Heart left ventricle (tissue), 16 donors: ENCODE measurements at regions not wholly inside any gene's neighbourhood (a gene's known extent, or its start where the extent isn't known, plus 50 kb on each side); places are given as distances from the start of the nearest gene placed in this dataset.
A peak's percentile ranks its signal among the peaks of the same experiment; 100 is the strongest.

ENCODE experiments used
- ATAC-seq, 4 donors: fragments of 200-7000 bp; cut with Tn5 transposase; one replicate each; pipeline ENCODE4 v1.9.1; 2020 to 2022; ENCODE audit warnings: moderate library complexity in 4 of 4, mild to moderate bottlenecking in 3 of 4, moderate number of reproducible peaks in 1 of 4
- DNase-seq, 5 donors: peaks; one replicate each; pipeline ENCODE4 v3.0.0-alpha.2; 2020
- H3K27ac ChIP-seq, 12 donors: fragments of 200-600 bp; sonication (generic) in 4 of 12; one replicate each; pipeline versions ENCODE4 v1.5.0 to v1.8.0; 2016 to 2022; ENCODE audit warnings: mild to moderate bottlenecking in 2 of 12
- H3K27me3 ChIP-seq, 9 donors: fragments of 200-600 bp; sonication (generic) in 2 of 9; one replicate each; pipeline versions ENCODE4 v1.5.1 to v1.8.0; 2016 to 2022; ENCODE audit warnings: mild to moderate bottlenecking in 3 of 9
- H3K36me3 ChIP-seq, 9 donors: fragments of 200-600 bp; sonication (generic) in 2 of 9; one replicate each; pipeline versions ENCODE4 v1.5.0 to v1.8.0; 2018 to 2022; ENCODE audit warnings: mild to moderate bottlenecking in 2 of 9
- H3K4me1 ChIP-seq, 12 donors: fragments of 200-600 bp; sonication (generic) in 4 of 12; one replicate each; pipeline versions ENCODE4 v1.5.0 to v1.8.0; 2016 to 2022; ENCODE audit warnings: mild to moderate bottlenecking in 3 of 12
- H3K4me3 ChIP-seq, 12 donors: fragments of 200-600 bp; sonication (generic) in 4 of 12; one replicate each; pipeline versions ENCODE4 v1.5.0 to v1.8.0; 2017 to 2022; ENCODE audit warnings: mild to moderate bottlenecking in 9 of 12, moderate library complexity in 4 of 12
- H3K9me3 ChIP-seq, 12 donors: fragments of 200-600 bp; sonication (generic) in 4 of 12; one replicate each; pipeline versions ENCODE4 v1.5.0 to v1.8.0; 2016 to 2022; ENCODE audit warnings: mild to moderate bottlenecking in 1 of 12
- POLR2A ChIP-seq, 2 donors: fragments of 450-650 bp; IDR thresholded peaks; one replicate each; pipeline ENCODE4 v1.6.1; 2017; ENCODE audit warnings: antibody characterized with exemption in 2 of 2, mild to moderate bottlenecking in 2 of 2, moderate library complexity in 2 of 2
- WGBS, 4 donors: extraction: QIAGEN DNeasy Blood & Tissue Kit in 2 of 4; methylation state at CpG; one replicate each; pipeline versions ENCODE4 v1.1.5 to v1.1.7; 2013 to 2018; 5-methylcytosine and 5-hydroxymethylcytosine counted together
- intact Hi-C, 10 donors: fragments of 100-400 bp; cut with DNase I; formaldehyde crosslinking; loops; one replicate each; pipeline versions ENCODE4 v1.11.1 to v1.14.2; 2022
- TF ChIP-seq, protein P1 (sequence below), 12 donors: fragments of 200-600 bp; sonication (generic) in 4 of 12; IDR thresholded peaks; one replicate each; pipeline versions ENCODE4 v1.5.0 to v1.8.0; 2018 to 2022; ENCODE audit warnings: antibody characterized with exemption in 12 of 12, mild to moderate bottlenecking in 5 of 12
- donor health status: ischemic (EF 13 %, LVEDD 7.1; RV severe dilation, severe dysfunction).
- donor health status: healthy with polysubstance abuse.
- donor health status: DM: no; HTN: yes; CAD: no.
- donor health status: DM: no; HTN: no; CAD: no.
- donor health status: ischemic (EF 25% LVEDD 6.9; RV normal size, moderate dysfunction).
- donor health status: ischemic (EF 25% LVEDD 5.7; RV mildly dilated, moderate dysfunction).
- donor health status: healthy.
- donor health status: DM: yes; HTN: yes; CAD: no.
- donor health status: ischemic (EF 35%, LVEDD 5.7; RV mildly dilated, moderate dysfunction).
- donor health status: nonischemic (EF 11% LVEDD 7.7; RV severe dilation, severe dysfunction).
- donor health status: DM: yes; HTN: yes; CAD: no.
- donor health status: PGD.
- donor health status: ischemic (EF 29% LVEDD 5.4; RV normal size, mild dysfunction).
- donor health status: nonischemic (EF 23%, LVEDD 6.1; RV moderate dilation, normal function).

DNA sequence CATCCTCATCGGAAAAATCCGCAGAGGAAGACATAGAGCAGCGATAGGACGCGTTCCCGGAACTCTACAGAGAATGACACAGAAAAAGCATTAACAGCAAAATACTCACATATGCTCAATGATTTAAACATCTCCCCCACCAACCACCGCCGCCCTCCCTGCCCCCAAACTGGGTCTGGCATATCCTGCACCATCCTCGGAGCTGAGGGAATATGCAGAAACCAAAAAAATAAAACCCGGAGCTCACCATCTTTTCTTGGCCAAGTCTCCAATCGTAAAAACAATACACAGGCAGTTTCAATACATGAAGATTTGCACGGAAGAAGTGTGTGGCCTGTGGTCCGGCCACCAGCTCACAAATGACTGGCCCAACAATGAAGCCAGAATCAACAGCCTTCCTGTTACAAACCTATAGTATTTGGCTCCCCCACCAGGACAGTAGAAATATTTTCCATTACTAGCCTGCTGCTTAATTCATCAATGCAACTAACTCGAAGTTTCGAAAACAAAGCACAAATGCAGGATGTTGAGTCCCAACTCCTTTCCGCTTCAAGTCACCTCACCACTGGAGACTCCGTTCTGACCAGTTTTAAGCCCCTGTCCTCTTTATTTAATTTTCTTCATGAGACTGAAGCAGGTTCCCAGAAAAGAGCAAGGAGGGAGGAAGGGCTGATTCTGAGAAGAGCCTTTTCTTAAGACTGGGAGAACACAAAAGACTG lies 103.2 kb upstream of the BEND6 start:
- DNase-seq = peak in 3 of 5 donors; percentile 48 to 61 (median 53)
- no peak for TF ChIP-seq POLR2A (IDR thresholded peaks at IDR 0.05)
- TF ChIP-seq, protein P1, sequence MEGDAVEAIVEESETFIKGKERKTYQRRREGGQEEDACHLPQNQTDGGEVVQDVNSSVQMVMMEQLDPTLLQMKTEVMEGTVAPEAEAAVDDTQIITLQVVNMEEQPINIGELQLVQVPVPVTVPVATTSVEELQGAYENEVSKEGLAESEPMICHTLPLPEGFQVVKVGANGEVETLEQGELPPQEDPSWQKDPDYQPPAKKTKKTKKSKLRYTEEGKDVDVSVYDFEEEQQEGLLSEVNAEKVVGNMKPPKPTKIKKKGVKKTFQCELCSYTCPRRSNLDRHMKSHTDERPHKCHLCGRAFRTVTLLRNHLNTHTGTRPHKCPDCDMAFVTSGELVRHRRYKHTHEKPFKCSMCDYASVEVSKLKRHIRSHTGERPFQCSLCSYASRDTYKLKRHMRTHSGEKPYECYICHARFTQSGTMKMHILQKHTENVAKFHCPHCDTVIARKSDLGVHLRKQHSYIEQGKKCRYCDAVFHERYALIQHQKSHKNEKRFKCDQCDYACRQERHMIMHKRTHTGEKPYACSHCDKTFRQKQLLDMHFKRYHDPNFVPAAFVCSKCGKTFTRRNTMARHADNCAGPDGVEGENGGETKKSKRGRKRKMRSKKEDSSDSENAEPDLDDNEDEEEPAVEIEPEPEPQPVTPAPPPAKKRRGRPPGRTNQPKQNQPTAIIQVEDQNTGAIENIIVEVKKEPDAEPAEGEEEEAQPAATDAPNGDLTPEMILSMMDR (IDR thresholded peaks at IDR 0.05) = peak; percentile 42 to 76 (median 68)

DNA sequence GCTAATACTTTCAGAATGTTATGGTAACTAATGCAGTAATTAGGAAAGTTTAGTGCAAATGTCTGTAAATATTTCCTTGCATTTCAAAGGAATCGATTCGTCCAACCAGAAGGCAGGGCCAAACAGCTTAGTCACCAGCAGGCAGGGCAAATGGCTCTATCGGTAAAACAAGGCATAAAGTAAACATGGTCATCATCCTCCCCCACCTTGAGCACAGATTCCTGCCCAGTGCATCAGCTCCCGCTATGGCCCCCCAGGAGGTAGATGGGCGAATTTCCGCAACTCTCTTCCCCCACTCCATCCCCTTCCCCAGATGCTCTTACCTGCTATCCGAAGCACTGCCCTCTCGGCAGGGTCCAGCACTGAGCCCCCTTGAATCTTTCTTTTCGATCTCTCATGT lies 103.8 kb upstream of the BEND6 start:
- intact Hi-C loops = loop anchor here (1.0 to 10.0 kb wide), 12 partner anchors 84 to 496 kb away; partner anchors contain the start of gene DST (in 1 of the 10)
- DNase-seq (no peak), ATAC-seq (peak in 2 of 4 donors; percentile 7 to 21)
- H3K27me3 ChIP-seq = no peaks in the 10 kb centered on the region
- no peaks in the 10 kb centered on the region for H3K9me3 ChIP-seq
- peaks cover 0 to 34% (median 18%) of the 10 kb centered on the region in 12 donors for H3K4me1 ChIP-seq
- no peaks in the 10 kb centered on the region for H3K36me3 ChIP-seq
- WGBS, 4 donors = 24 to 40% (median 30%) methylated on average over 9 of the region's 9 CpGs
- TF ChIP-seq, protein P1 (IDR thresholded peaks at IDR 0.05) = no peak
- TF ChIP-seq POLR2A (IDR thresholded peaks at IDR 0.05) = no peak
- peak overlapping the region in 11 of 12 donors; percentile 26 to 75 (median 56) for H3K4me3 ChIP-seq
- H3K27ac ChIP-seq = peak overlapping the region in 10 of 12 donors; percentile 23 to 74 (median 54)

More for the DNA sequence above, 103.2 kb upstream of the BEND6 start:
- WGBS, 4 donors = 8 to 15% (median 10%) methylated on average over 17 of the region's 17 CpGs
- ATAC-seq = peak; percentile 77 to 92 (median 88)
- no peaks in the 10 kb centered on the region for H3K9me3 ChIP-seq
- no peaks in the 10 kb centered on the region for H3K27me3 ChIP-seq
- H3K27ac ChIP-seq = peak overlapping the region in 11 of 12 donors; percentile 24 to 74 (median 45)
- H3K4me3 ChIP-seq = peak overlapping the region in 11 of 12 donors; percentile 26 to 75 (median 56)
- intact Hi-C loops = loop anchor here (1.0 to 10.0 kb wide), 14 partner anchors 84 to 497 kb away; partner anchors contain the start of gene DST (in 2 of the 10)
- no peaks in the 10 kb centered on the region for H3K36me3 ChIP-seq
- H3K4me1 ChIP-seq = peaks cover 0 to 39% (median 24%) of the 10 kb centered on the region in 12 donors

DNA sequence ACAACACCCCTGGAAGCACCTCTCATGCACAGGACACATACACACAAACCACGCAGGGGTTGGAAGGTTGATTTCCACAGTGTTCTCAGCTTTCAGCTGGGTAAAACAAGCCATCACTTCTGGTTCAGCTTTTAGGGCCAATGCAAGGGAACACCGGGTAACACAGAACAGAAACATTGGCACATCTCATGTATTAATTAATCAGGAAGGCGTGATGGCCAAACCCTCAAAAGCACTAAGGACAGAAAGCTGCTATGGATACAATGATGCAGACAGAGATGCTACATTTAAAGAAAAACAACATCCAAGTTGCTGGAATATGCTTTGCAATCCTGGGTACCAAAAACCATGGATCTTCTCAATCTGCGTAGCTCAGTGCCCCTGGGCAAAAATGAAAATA lies 104.3 kb upstream of the BEND6 start:
- TF ChIP-seq, protein P1 (IDR thresholded peaks at IDR 0.05) = no peak
- TF ChIP-seq POLR2A (IDR thresholded peaks at IDR 0.05) = no peak
- peaks cover 0 to 29% (median 14%) of the 10 kb centered on the region in 12 donors for H3K4me1 ChIP-seq
- H3K27ac ChIP-seq = peak overlapping the region in 4 of 12 donors; percentile 23 to 74 (median 64)
- no peak for ATAC-seq
- H3K9me3 ChIP-seq = no peaks in the 10 kb centered on the region
- no peaks in the 10 kb centered on the region for H3K36me3 ChIP-seq
- no peaks in the 10 kb centered on the region for H3K27me3 ChIP-seq
- H3K4me3 ChIP-seq = peak overlapping the region in 11 of 12 donors; percentile 26 to 75 (median 56)
- DNase-seq = no peak
- intact Hi-C loops = loop anchor here (1.0 to 10.0 kb wide), 12 partner anchors 83 to 496 kb away; partner anchors contain the start of gene DST (in 1 of the 10)
- 56 to 64% (median 61%) methylated on average over 4 of the region's 4 CpGs for WGBS, 4 donors

DNA sequence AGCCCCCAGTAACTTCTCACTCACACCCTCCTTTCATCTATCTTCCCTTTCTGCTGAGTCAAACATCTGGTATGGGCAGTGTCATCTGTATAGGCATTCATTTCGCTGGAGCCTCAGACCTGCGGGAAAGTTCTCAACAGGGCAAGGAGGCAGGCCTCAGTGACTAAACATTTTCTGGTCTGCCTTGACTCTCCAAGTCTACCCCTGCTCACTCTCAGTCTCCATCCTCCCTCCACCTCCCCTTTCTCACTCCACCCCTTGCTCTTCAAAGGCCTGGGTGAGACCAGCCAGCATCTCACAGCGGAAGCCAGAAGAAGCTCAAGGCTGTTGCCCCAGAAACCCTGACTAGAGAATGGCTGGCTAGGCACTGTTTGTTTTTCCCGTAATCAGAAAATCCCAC lies 105.0 kb upstream of the BEND6 start:
- no peaks in the 10 kb centered on the region for H3K9me3 ChIP-seq
- ATAC-seq (no peak), DNase-seq (no peak)
- intact Hi-C loops = loop anchor here in 9 of 10 donors (2.0 to 10.0 kb wide), 11 partner anchors 83 to 495 kb away; partner anchors contain the start of gene DST (in 1 of the 9)
- H3K4me3 ChIP-seq = peak overlapping the region in 2 of 12 donors; percentile 0 to 68
- H3K36me3 ChIP-seq = no peaks in the 10 kb centered on the region
- no peaks in the 10 kb centered on the region for H3K27me3 ChIP-seq
- WGBS, 4 donors = 87 to 93% (median 90%) methylated on average over 4 of the region's 4 CpGs
- TF ChIP-seq, protein P1 (IDR thresholded peaks at IDR 0.05) = no peak
- TF ChIP-seq POLR2A (IDR thresholded peaks at IDR 0.05) = no peak
- H3K4me1 ChIP-seq = peaks cover 0 to 26% (median 14%) of the 10 kb centered on the region in 12 donors
- H3K27ac ChIP-seq = peak overlapping the region in 1 of 12 donors; percentile 74
